ENCODE measurements at regions not wholly inside any gene's neighbourhood (a gene's known extent, or its start where the extent isn't known, plus 50 kb on each side); places are given as distances from the start of the nearest gene placed in this dataset.

GRCh38 chr12:30144777-30145683 is 361.3 kb upstream of the TMTC1 start:
- no peak for DNase-seq

- no peak for DNase-seq
Observed at GRCh38 chr12:30142301-30142700, 358.6 kb upstream of the TMTC1 start.

GRCh38 chr12:30138483-30138882 is 354.7 kb upstream of the TMTC1 start:
- no peak for DNase-seq

GRCh38 chr12:30136696-30137095 is 353.0 kb upstream of the TMTC1 start:
- no peak for DNase-seq

GRCh38 chr12:30135776-30136175 is 352.0 kb upstream of the TMTC1 start:
- no peak for DNase-seq

GRCh38 chr12:30134229-30134628 is 350.5 kb upstream of the TMTC1 start:
- no peak for DNase-seq

- DNase-seq: no peak
Observed at GRCh38 chr12:30126944-30127343, 343.2 kb upstream of the TMTC1 start.

- DNase-seq: no peak
Observed at GRCh38 chr12:30120522-30120921, 336.8 kb upstream of the TMTC1 start.

- no peak for DNase-seq
Observed at GRCh38 chr12:30117483-30117882, 333.7 kb upstream of the TMTC1 start.

GRCh38 chr12:30111719-30112118 is 328.0 kb upstream of the TMTC1 start:
- no peak for DNase-seq

- no peak for DNase-seq
Observed at GRCh38 chr12:30110958-30111586, 327.3 kb upstream of the TMTC1 start.

- no peak for DNase-seq
Observed at GRCh38 chr12:30110498-30110897, 326.8 kb upstream of the TMTC1 start.

GRCh38 chr12:30108666-30109065 is 324.9 kb upstream of the TMTC1 start:
- no peak for DNase-seq

- no peak for DNase-seq
Observed at GRCh38 chr12:30106204-30106965, 322.6 kb upstream of the TMTC1 start.

GRCh38 chr12:30105505-30105904 is 321.8 kb upstream of the TMTC1 start:
- DNase-seq: no peak

- DNase-seq: no peak
Observed at GRCh38 chr12:30104971-30105370, 321.2 kb upstream of the TMTC1 start.

GRCh38 chr12:30100741-30101140 is 317.0 kb upstream of the TMTC1 start:
- DNase-seq: no peak

- DNase-seq: no peak
Observed at GRCh38 chr12:30098677-30099076, 314.9 kb upstream of the TMTC1 start.

- no peak for DNase-seq
Observed at GRCh38 chr12:30095511-30095910, 311.8 kb upstream of the TMTC1 start.

GRCh38 chr12:30092983-30093617 is 309.4 kb upstream of the TMTC1 start:
- no peak for DNase-seq

- no peak for DNase-seq
Observed at GRCh38 chr12:30090258-30090657, 306.5 kb upstream of the TMTC1 start.

- no peak for DNase-seq
Observed at GRCh38 chr12:30088259-30088995, 304.7 kb upstream of the TMTC1 start.
